GM12878 (cell line): ENCODE measurements at regions not wholly inside any gene's neighbourhood (a gene's known extent, or its start where the extent isn't known, plus 50 kb on each side); places are given as distances from the start of the nearest gene placed in this dataset.

Source experiments
- ATAC-seq: fragments of 200-7000 bp; cut with Tn5 transposase; 3 replicates; pipeline ENCODE4 v1.9.1; 2020; ENCODE audit warnings: mild to moderate bottlenecking, moderate library complexity
- BruUV-seq: library from RNA; stranded (reverse); fragments of 400-500 nt; replicated peaks from 2 replicates; lab custom pipeline; 2021; lab: Mats Ljungman, UMichigan
- CTCF ChIA-PET: fragments of 300-600 bp; sonication (Branson Sonifier 250); formaldehyde crosslinking; extraction: SDS; loops from one replicate; lab custom pipeline; 2021; ENCODE audit warnings: inconsistent platforms; lab: Yijun Ruan, JAX
- POLR2A ChIA-PET: fragments of 350-600 bp; formaldehyde crosslinking; extraction: SDS; loops from one replicate; lab custom pipeline; 2021; ENCODE audit warnings: inconsistent platforms; lab: Charles Lee
- RAD21 ChIA-PET: fragments of 300-600 bp; sonication (Branson Sonifier 250); formaldehyde crosslinking; loops from one replicate; lab custom pipeline; 2023; ENCODE audit warnings: antibody characterized with exemption; ENCODE audit not compliant: unreplicated experiment; lab: Charles Lee
- SMC1A ChIA-PET: fragments of 300-600 bp; sonication (Branson Sonifier 250); formaldehyde crosslinking; loops from one replicate; lab custom pipeline; 2023; ENCODE audit not compliant: unreplicated experiment, uncharacterized antibody; lab: Charles Lee
- DNase-seq: peaks from one replicate; pipeline ENCODE4 v3.0.0-alpha.2; 2011; ENCODE audit warnings: low read depth, low spot score
- FAIRE-seq: peaks from 3 replicates; lab custom pipeline; 2011; peaks lifted over from hg19 to GRCh38; lab: Jason Lieb, UNC
- H2AFZ ChIP-seq: 2 replicates; pipeline ENCODE4 v1.6.0; 2011; ENCODE audit warnings: low read depth, low read length, control low read depth; ENCODE audit not compliant: control insufficient read depth
- H3K27ac ChIP-seq: 2 replicates; pipeline ENCODE4 v1.5.1; 2011; ENCODE audit warnings: control low read depth; ENCODE audit not compliant: control insufficient read depth, insufficient read depth
- H3K27me3 ChIP-seq, 2 experiments: replicated peaks in 1 of 2; 2 replicates each; pipeline versions ENCODE4 v1.6.0 to v1.6.1; 2011; ENCODE audit warnings: low read length in 1 of 2; ENCODE audit not compliant: control insufficient read depth in 2 of 2, insufficient read depth in 2 of 2
- H3K36me3 ChIP-seq, 2 experiments: 2 replicates each; pipeline ENCODE4 v1.5.1; 2011; ENCODE audit warnings: low read length in 1 of 2; ENCODE audit not compliant: control insufficient read depth in 2 of 2, insufficient read depth in 2 of 2
- H3K4me1 ChIP-seq: 2 replicates; pipeline ENCODE4 v1.6.1; 2011; ENCODE audit warnings: mild to moderate bottlenecking, low read length, moderate library complexity, mixed read lengths; ENCODE audit not compliant: control insufficient read depth, insufficient read depth
- H3K4me2 ChIP-seq: 2 replicates; pipeline ENCODE4 v1.6.0; 2011; ENCODE audit warnings: control low read depth; ENCODE audit not compliant: control insufficient read depth, insufficient read depth
- H3K4me3 ChIP-seq: fragments of 200-600 bp; sonication (generic); 2 replicates; pipeline ENCODE4 v1.5.1; 2016
- H3K79me2 ChIP-seq: 2 replicates; pipeline ENCODE4 v1.6.0; 2011; ENCODE audit warnings: low read length; ENCODE audit not compliant: control insufficient read depth, insufficient read depth
- H3K9ac ChIP-seq: 2 replicates; pipeline ENCODE4 v1.8.0; 2011; ENCODE audit warnings: low read length, control low read depth, mixed read lengths; ENCODE audit not compliant: control insufficient read depth, insufficient read depth
- H3K9me3 ChIP-seq: replicated peaks from 3 replicates; pipeline ENCODE4 v1.5.1; 2011; ENCODE audit warnings: mild to moderate bottlenecking, low read length; ENCODE audit not compliant: control insufficient read depth, insufficient read depth
- H4K20me1 ChIP-seq: 2 replicates; pipeline ENCODE4 v1.6.0; 2011; ENCODE audit not compliant: control insufficient read depth, insufficient read depth
- ASH2L ChIP-seq: fragments of 300-600, 200-600 bp; sonication (generic); IDR thresholded peaks from 2 replicates; pipeline ENCODE4 v1.6.1; 2017; ENCODE audit warnings: low read depth, mild to moderate bottlenecking, borderline replicate concordance
- BRCA1 ChIP-seq: IDR thresholded peaks from 2 replicates; pipeline ENCODE4 v1.6.1; 2011; ENCODE audit warnings: low read depth, low read length, improper control_type of control experiment
- CHD2 ChIP-seq: IDR thresholded peaks from 2 replicates; pipeline ENCODE4 v1.6.1; 2011; ENCODE audit warnings: low read depth, low read length, improper control_type of control experiment, borderline replicate concordance
- POLR2A ChIP-seq: IDR thresholded peaks from 2 replicates; pipeline ENCODE4 v1.6.1; 2011; ENCODE audit warnings: low read depth, mild to moderate bottlenecking, low read length
- POLR2AphosphoS5 ChIP-seq: IDR thresholded peaks from 2 replicates; pipeline ENCODE4 v1.6.1; 2011; ENCODE audit warnings: mild to moderate bottlenecking, low read length, inconsistent platforms
- RAD21 ChIP-seq: IDR thresholded peaks from 2 replicates; pipeline ENCODE4 v1.6.1; 2011; ENCODE audit warnings: mild to moderate bottlenecking, low read depth, low read length, moderate library complexity; ENCODE audit not compliant: insufficient read depth
- TARDBP ChIP-seq: IDR thresholded peaks from 2 replicates; pipeline ENCODE4 v1.6.1; 2016; ENCODE audit warnings: borderline replicate concordance
- TCF7 ChIP-seq: IDR thresholded peaks from 2 replicates; pipeline ENCODE4 v1.6.1; 2014; ENCODE audit warnings: antibody characterized with exemption, borderline replicate concordance
- ZNF207 ChIP-seq: fragments of 450-650 bp; IDR thresholded peaks from 2 replicates; pipeline ENCODE4 v1.6.1; 2014; ENCODE audit warnings: antibody characterized with exemption, mild to moderate bottlenecking, borderline replicate concordance
- ZNF384 ChIP-seq: IDR thresholded peaks from 2 replicates; pipeline ENCODE4 v1.6.1; 2012; ENCODE audit warnings: low read depth, mild to moderate bottlenecking, low read length, improper control_type of control experiment, borderline replicate concordance
- WGBS: methylation state at CpG from one replicate; pipeline ENCODE4 v1.1.6; 2016; ENCODE audit warnings: low lambda C conversion rate; ENCODE audit not compliant: insufficient replicate concordance, insufficient coverage; ENCODE audit errors: missing lambda C conversion rate; 5-methylcytosine and 5-hydroxymethylcytosine counted together
- in situ Hi-C: fragments of 300-500 bp; cut with MboI; formaldehyde crosslinking; loops from 9 replicates; pipeline ENCODE4 v1.14.3; 2018; ENCODE audit warnings: mixed read lengths
- intact Hi-C: fragments of 100-400 bp; cut with micrococcal nuclease; formaldehyde crosslinking; loops from one replicate; pipeline ENCODE4 v1.14.2; 2022; ENCODE audit not compliant: unreplicated experiment
- TF ChIP-seq, protein P1 (sequence below): IDR thresholded peaks from 2 replicates; pipeline ENCODE4 v1.6.1; 2011; ENCODE audit warnings: mild to moderate bottlenecking, low read depth, low read length, moderate library complexity; ENCODE audit not compliant: insufficient replicate concordance

DNA sequence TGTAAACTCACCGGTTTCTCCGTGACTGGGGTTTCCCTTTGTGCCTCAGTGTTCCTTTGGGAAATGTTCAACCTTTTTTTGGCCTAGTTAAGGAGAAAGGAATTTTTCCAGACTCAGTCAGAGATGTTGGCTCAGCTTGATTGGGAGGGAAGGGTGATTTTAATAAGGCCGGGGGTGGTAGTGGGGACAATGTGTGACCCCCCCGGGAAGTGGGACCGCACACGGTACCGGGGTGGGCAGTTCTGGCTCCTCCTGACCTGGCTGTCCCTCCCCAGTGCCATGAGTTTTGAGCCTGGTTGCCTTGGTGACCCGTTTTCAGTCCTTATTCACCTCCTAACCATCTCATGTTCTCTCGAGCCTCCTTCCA, 132.7 kb downstream of the SNX5 start (continued):
- no peak for TF ChIP-seq ZNF384
- no peak for TF ChIP-seq TARDBP
- no peak for TF ChIP-seq ASH2L
- TF ChIP-seq POLR2AphosphoS5, result no peak
- no peak for TF ChIP-seq TCF7
- no peak for TF ChIP-seq RAD21
- TF ChIP-seq CHD2, result no peak
- no peak for TF ChIP-seq POLR2A
- no peak for TF ChIP-seq BRCA1
- TF ChIP-seq ZNF207, result no peak
- TF ChIP-seq, all 136 proteins: peak for 0

DNA sequence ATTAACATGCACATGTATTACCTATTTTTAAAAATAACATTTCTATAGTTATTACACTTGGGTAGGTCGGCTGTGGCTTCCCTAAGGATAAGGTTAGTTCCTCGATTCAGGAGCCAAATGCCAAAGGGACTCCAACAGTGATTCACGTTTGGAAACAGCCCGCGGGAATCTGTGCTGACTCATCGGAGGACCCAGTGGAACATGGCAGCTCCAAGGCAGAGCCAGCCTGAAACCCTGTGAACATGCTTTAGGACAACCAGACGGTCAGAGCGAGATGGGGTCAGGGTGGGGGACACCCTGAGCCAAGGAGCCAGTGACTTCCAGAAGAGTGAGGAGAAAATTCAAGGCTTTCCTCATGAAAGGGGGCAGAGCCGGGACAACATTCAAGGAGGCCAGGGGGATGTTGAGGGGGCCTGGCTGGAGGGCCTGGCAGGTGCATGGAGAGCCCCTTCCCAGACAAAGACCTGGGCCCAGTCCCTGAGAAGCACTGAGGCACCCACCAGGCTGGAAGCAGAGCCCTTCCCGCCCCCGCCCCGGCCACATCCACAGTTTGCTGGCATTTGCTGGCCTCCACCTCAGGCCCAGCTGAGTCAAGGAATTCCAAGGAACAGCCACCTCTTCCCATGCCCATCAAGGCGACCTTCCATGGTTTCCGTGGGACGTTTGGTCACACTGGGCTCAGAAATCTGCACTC, 133.2 kb downstream of the SNX5 start:
- no peak for ATAC-seq
- SMC1A ChIA-PET, result no interaction called here
- no peak for FAIRE-seq
- intact Hi-C loops (no loop called here), in situ Hi-C loops (no loop called here)
- no peak overlapping the region for H3K4me3 ChIP-seq
- POLR2A ChIA-PET, result no interaction called here
- no peaks in the 10 kb centered on the region for H3K79me2 ChIP-seq
- no peaks in the 10 kb centered on the region for H3K4me1 ChIP-seq
- CTCF ChIA-PET, result no interaction called here
- H3K27ac ChIP-seq, result no peak overlapping the region
- H3K4me2 ChIP-seq, result no peak overlapping the region
- RAD21 ChIA-PET, result no interaction called here
- H3K36me3 ChIP-seq, result no peaks in the 10 kb centered on the region
- no peaks in the 10 kb centered on the region for H4K20me1 ChIP-seq
- H3K27me3 ChIP-seq, result no peaks in the 10 kb centered on the region
- H2AFZ ChIP-seq, result no peak overlapping the region
- H3K9me3 ChIP-seq, result no peaks in the 10 kb centered on the region; the same call in 2 of the 3 replicates
- TF ChIP-seq, protein P1, sequence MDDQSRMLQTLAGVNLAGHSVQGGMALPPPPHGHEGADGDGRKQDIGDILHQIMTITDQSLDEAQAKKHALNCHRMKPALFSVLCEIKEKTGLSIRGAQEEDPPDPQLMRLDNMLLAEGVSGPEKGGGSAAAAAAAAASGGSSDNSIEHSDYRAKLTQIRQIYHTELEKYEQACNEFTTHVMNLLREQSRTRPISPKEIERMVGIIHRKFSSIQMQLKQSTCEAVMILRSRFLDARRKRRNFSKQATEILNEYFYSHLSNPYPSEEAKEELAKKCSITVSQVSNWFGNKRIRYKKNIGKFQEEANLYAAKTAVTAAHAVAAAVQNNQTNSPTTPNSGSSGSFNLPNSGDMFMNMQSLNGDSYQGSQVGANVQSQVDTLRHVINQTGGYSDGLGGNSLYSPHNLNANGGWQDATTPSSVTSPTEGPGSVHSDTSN, result no peak
- WGBS, result 59% methylated on average over 15 of the region's 15 CpGs
- no peak overlapping the region for H3K9ac ChIP-seq
- no peak for DNase-seq
- BruUV-seq, result no TSS peak
